Right lobe of liver (tissue), 6 donors: ENCODE measurements at regions not wholly inside any gene's neighbourhood (a gene's known extent, or its start where the extent isn't known, plus 50 kb on each side); places are given as distances from the start of the nearest gene placed in this dataset.

Experiments used
- ATAC-seq, 4 donors: fragments of 200-7000 bp; cut with Tn5 transposase; one replicate each; pipeline ENCODE4 v1.9.1; 2020; ENCODE audit warnings: mild to moderate bottlenecking in 4 of 4, moderate library complexity in 4 of 4
- DNase-seq, 3 donors: peaks; one replicate each; pipeline ENCODE4 v3.0.0-alpha.2; 2020
- H3K27ac ChIP-seq, 3 donors: fragments of 200-600 bp; one replicate each; pipeline ENCODE4 v1.8.0; 2022
- H3K27me3 ChIP-seq, 2 donors: fragments of 200-600 bp; one replicate each; pipeline ENCODE4 v1.8.0; 2022
- H3K36me3 ChIP-seq, 4 donors: fragments of 200-600 bp; sonication (generic) in 1 of 4; one replicate each; pipeline versions ENCODE4 v1.5.1 to v1.8.0; 2017 to 2022; ENCODE audit warnings: control low read depth in 1 of 4
- H3K4me1 ChIP-seq, 4 donors: fragments of 200-600 bp; sonication (generic) in 1 of 4; one replicate each; pipeline versions ENCODE4 v1.5.1 to v1.8.0; 2017 to 2022; ENCODE audit warnings: control low read depth in 1 of 4
- H3K4me3 ChIP-seq, 3 donors: fragments of 200-600 bp; one replicate each; pipeline ENCODE4 v1.8.0; 2022
- H3K9me3 ChIP-seq, 4 donors: fragments of 200-600 bp; sonication (generic) in 1 of 4; one replicate each; pipeline versions ENCODE4 v1.5.1 to v1.8.0; 2017 to 2022; ENCODE audit warnings: control low read depth in 1 of 4
- POLR2A ChIP-seq: fragments of 450-650 bp; IDR thresholded peaks from one replicate; pipeline ENCODE4 v1.6.1; 2017; ENCODE audit warnings: antibody characterized with exemption, mild to moderate bottlenecking
- WGBS: methylation state at CpG from one replicate; pipeline ENCODE4 v1.1.6; 2018; ENCODE audit warnings: low coverage, low lambda C conversion rate; ENCODE audit not compliant: insufficient coverage; ENCODE audit errors: missing lambda C conversion rate; 5-methylcytosine and 5-hydroxymethylcytosine counted together
- intact Hi-C, 2 donors: fragments of 100-400 bp; cut with DNase I; formaldehyde crosslinking; loops; one replicate each; pipeline versions ENCODE4 v1.11.2 to v1.14.1; 2022
- TF ChIP-seq, protein P1 (sequence below), 4 donors: fragments of 200-600 bp in 3 of 4; fragments of 450-650 bp in 1 of 4; IDR thresholded peaks; one replicate each; pipeline versions ENCODE4 v1.5.1 to v1.8.0; 2016 to 2022; ENCODE audit warnings: antibody characterized with exemption in 4 of 4, mild to moderate bottlenecking in 2 of 4
- donor health status: DM: no; HTN: yes; CAD: no.
- donor health status: DM: no; HTN: no; CAD: no.
- donor health status: DM: no; HTN: no; CAD: no.
- donor health status: DM: no; HTN: yes; CAD: no.
- donor health status: DM: no; HTN: yes; CAD: no.

DNA sequence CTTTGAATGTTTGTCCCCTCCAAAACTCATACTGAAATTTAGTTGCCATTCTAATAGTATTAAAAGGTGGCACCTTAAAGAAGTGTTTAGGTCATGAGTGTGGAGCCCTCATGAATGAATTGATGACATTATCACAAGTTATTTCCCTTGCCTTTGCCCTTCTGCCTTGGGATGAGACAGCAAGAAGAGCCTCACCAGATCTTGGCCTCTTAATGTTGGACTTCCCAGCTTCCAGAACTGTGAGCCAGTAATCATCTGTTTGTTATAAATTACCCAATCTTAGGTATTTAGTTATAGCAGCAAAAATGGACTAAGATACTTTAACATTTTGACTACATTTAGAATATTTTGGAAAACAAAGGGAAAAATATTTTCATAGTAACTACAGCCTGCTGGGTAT, 371.0 kb downstream of the JRKL start:
- Histone ChIP-seq H3K36me3 (no peaks in the 10 kb centered on the region), H3K9me3 (no peaks in the 10 kb centered on the region), H3K27ac (no peak overlapping the region), H3K27me3 (no peaks in the 10 kb centered on the region), H3K4me3 (no peak overlapping the region), H3K4me1 (no peaks in the 10 kb centered on the region)
- no peak for DNase-seq
- TF ChIP-seq POLR2A: no peak
- TF ChIP-seq, protein P1, sequence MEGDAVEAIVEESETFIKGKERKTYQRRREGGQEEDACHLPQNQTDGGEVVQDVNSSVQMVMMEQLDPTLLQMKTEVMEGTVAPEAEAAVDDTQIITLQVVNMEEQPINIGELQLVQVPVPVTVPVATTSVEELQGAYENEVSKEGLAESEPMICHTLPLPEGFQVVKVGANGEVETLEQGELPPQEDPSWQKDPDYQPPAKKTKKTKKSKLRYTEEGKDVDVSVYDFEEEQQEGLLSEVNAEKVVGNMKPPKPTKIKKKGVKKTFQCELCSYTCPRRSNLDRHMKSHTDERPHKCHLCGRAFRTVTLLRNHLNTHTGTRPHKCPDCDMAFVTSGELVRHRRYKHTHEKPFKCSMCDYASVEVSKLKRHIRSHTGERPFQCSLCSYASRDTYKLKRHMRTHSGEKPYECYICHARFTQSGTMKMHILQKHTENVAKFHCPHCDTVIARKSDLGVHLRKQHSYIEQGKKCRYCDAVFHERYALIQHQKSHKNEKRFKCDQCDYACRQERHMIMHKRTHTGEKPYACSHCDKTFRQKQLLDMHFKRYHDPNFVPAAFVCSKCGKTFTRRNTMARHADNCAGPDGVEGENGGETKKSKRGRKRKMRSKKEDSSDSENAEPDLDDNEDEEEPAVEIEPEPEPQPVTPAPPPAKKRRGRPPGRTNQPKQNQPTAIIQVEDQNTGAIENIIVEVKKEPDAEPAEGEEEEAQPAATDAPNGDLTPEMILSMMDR (IDR thresholded peaks at IDR 0.05): no peak
- no peak for ATAC-seq
- intact Hi-C loops: no loop called here

DNA sequence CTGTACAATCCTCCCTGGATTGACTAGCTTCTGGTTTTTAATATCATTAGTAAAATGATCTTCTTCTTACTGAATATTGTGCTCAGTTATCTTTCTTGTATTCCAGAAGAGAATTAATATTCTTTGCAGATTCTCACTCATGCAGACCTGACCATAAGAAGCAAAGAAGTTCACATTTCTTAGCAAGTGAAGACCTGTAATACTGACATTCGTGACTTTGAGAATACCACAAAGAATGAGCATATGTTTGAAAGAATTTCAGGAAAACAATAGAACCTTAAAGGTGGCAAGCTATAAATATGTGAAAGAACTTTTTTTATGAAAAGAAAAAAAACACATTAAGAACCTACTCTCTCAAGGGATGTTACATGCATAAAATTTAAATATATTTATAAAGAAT, 371.6 kb downstream of the JRKL start:
- no peak for TF ChIP-seq POLR2A
- TF ChIP-seq, protein P1 (IDR thresholded peaks at IDR 0.05): no peak
- ATAC-seq (no peak), DNase-seq (no peak)
- Histone ChIP-seq H3K9me3 (no peaks in the 10 kb centered on the region), H3K36me3 (no peaks in the 10 kb centered on the region), H3K27me3 (no peaks in the 10 kb centered on the region), H3K27ac (no peak overlapping the region), H3K4me3 (no peak overlapping the region), H3K4me1 (no peaks in the 10 kb centered on the region)
- intact Hi-C loops: no loop called here
- 31% methylated on average over 1 of the region's 1 CpG for WGBS

DNA sequence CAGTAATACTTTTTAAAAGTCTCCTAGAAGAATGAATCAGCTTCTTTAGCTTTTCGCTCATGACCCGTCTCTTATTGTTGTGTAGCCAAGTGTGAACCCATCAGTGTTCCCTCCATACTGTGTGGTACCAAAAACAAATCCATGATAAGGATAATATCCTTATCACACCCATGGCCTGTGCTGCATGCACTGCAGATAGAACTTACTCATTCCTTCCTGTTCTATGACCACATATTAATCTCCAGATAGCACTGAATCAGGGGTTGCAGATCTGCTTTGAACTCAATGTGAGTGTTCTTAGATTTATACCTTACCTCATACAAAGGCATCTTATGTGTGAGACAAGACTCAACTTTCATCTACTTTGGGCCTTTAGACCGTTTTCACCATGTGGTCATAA, 373.4 kb downstream of the JRKL start:
- intact Hi-C loops: no loop called here
- Histone ChIP-seq H3K4me3 (no peak overlapping the region), H3K4me1 (no peaks in the 10 kb centered on the region), H3K27ac (no peak overlapping the region), H3K9me3 (no peaks in the 10 kb centered on the region), H3K36me3 (no peaks in the 10 kb centered on the region), H3K27me3 (no peaks in the 10 kb centered on the region)
- no peak for TF ChIP-seq POLR2A
- TF ChIP-seq, protein P1 (IDR thresholded peaks at IDR 0.05): no peak
- ATAC-seq: no peak
- 40% methylated on average over 3 of the region's 3 CpGs for WGBS
- no peak for DNase-seq

DNA sequence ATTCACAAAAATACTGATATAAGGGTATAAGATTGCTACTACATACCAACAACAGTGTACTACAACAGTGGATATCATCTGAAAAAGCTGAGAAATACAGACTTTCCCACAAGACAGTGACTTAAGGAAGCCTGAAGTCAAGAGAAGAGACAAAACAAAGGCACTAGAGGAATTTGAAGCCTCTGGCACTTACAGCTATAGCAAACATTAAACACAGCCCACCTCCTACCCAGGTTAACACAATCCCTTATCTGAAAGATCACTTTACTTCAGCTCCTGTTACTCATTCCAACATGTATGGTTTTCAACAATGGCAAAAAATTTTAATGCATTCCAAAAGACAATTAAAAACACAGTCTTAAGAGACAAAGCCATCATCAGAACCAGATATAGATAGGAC, 388.5 kb downstream of the JRKL start:
- DNase-seq: no peak
- no peak overlapping the region for H3K27ac ChIP-seq
- H3K4me3 ChIP-seq: no peak overlapping the region
- no peaks in the 10 kb centered on the region for H3K4me1 ChIP-seq
- H3K9me3 ChIP-seq: no peaks in the 10 kb centered on the region
- intact Hi-C loops: no loop called here
- no peaks in the 10 kb centered on the region for H3K36me3 ChIP-seq
- no peak for ATAC-seq
- TF ChIP-seq POLR2A: no peak
- TF ChIP-seq, protein P1 (IDR thresholded peaks at IDR 0.05): no peak
- H3K27me3 ChIP-seq: no peaks in the 10 kb centered on the region

DNA sequence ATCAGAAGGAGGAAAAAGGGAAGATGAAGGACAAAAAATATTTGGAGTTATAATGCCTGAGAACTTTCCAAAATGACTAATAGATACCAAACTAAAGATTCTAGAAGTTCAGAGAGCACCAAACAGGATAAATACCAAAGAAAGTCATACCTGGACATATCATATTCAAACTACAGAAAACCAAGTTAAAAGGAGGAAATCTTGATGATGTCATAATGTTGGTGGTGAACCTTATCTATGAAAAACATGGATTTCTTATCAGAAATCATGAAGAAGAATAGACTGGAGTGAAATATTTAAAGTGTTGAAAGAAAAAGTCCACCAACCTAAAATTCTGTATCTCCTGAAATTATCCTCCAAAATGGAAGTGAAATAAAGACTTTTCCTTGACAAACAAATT, 389.2 kb downstream of the JRKL start:
- intact Hi-C loops: no loop called here
- Histone ChIP-seq H3K27me3 (no peaks in the 10 kb centered on the region), H3K27ac (no peak overlapping the region), H3K4me3 (no peak overlapping the region), H3K4me1 (no peaks in the 10 kb centered on the region), H3K9me3 (no peaks in the 10 kb centered on the region), H3K36me3 (no peaks in the 10 kb centered on the region)
- no peak for TF ChIP-seq POLR2A
- TF ChIP-seq, protein P1 (IDR thresholded peaks at IDR 0.05): no peak
- no peak for ATAC-seq
- DNase-seq: no peak
